IMR-90 (cell line): ENCODE measurements at regions not wholly inside any gene's neighbourhood (a gene's known extent, or its start where the extent isn't known, plus 50 kb on each side); places are given as distances from the start of the nearest gene placed in this dataset.

ENCODE experiments used
- ATAC-seq: fragments of 200-7000 bp; cut with Tn5 transposase; 2 replicates; pipeline ENCODE4 v1.9.1; 2020; ENCODE audit warnings: low read depth, mild to moderate bottlenecking, moderate library complexity
- BruUV-seq: library from RNA; stranded (reverse); fragments of 400-500 nt; replicated peaks from 2 replicates; lab custom pipeline; 2021; lab: Mats Ljungman, UMichigan
- CTCF ChIA-PET: fragments of 300-600 bp; formaldehyde crosslinking; extraction: SDS; loops from one replicate; lab custom pipeline; 2021; ENCODE audit warnings: antibody characterized with exemption; lab: Yijun Ruan, JAX
- POLR2A ChIA-PET: fragments of 300-600 bp; sonication (Branson Sonifier 250); formaldehyde crosslinking; loops from one replicate; lab custom pipeline; 2022; ENCODE audit warnings: antibody characterized with exemption; ENCODE audit not compliant: unreplicated experiment; lab: Charles Lee
- DNase-seq: peaks from one replicate; pipeline ENCODE4 v3.0.0; 2013
- H2AFZ ChIP-seq: replicated peaks from 2 replicates; pipeline ENCODE3; 2013; ENCODE audit warnings: low read length, mild to moderate bottlenecking; ENCODE audit not compliant: poor library complexity
- H2AK5ac ChIP-seq: 2 replicates; pipeline ENCODE4 v1.6.1; 2013; ENCODE audit warnings: low read depth, low read length, inconsistent platforms
- H2AK9ac ChIP-seq: replicated peaks from 2 replicates; pipeline ENCODE3; 2013; ENCODE audit warnings: mild to moderate bottlenecking, low read depth, low read length, moderate library complexity; ENCODE audit not compliant: poor library complexity
- H2BK120ac ChIP-seq: 2 replicates; pipeline ENCODE4 v1.6.1; 2013; ENCODE audit warnings: low read depth, low read length, inconsistent platforms
- H2BK15ac ChIP-seq: 3 replicates; pipeline ENCODE4 v1.6.1; 2013; ENCODE audit warnings: low read depth, low read length, inconsistent platforms
- H2BK20ac ChIP-seq: 2 replicates; pipeline ENCODE4 v1.6.1; 2013; ENCODE audit warnings: low read depth, mild to moderate bottlenecking, inconsistent platforms, low read length, moderate library complexity
- H2BK5ac ChIP-seq: 2 replicates; pipeline ENCODE4 v1.6.1; 2013; ENCODE audit warnings: mild to moderate bottlenecking, low read depth, low read length, inconsistent platforms; ENCODE audit not compliant: poor library complexity, severe bottlenecking
- H3K14ac ChIP-seq: replicated peaks from 2 replicates; pipeline ENCODE4 v1.6.1; 2013; ENCODE audit warnings: low read depth, low read length, inconsistent platforms
- H3K18ac ChIP-seq: 2 replicates; pipeline ENCODE4 v1.6.1; 2013; ENCODE audit warnings: low read depth, low read length, control low read depth
- H3K23ac ChIP-seq: 2 replicates; pipeline ENCODE4 v1.6.1; 2013; ENCODE audit warnings: low read depth, low read length, inconsistent platforms
- H3K27ac ChIP-seq: 2 replicates; pipeline ENCODE4 v1.5.1; 2013; ENCODE audit warnings: mild to moderate bottlenecking, control low read depth, low read length; ENCODE audit not compliant: insufficient read depth
- H3K27me3 ChIP-seq: 2 replicates; pipeline ENCODE4 v1.6.1; 2013; ENCODE audit warnings: low read length; ENCODE audit not compliant: control insufficient read depth, insufficient read depth
- H3K36me3 ChIP-seq: 2 replicates; pipeline ENCODE4 v1.6.1; 2013; ENCODE audit warnings: low read length, mixed read lengths; ENCODE audit not compliant: control insufficient read depth, insufficient read depth
- H3K4ac ChIP-seq: 2 replicates; pipeline ENCODE4 v1.6.1; 2013; ENCODE audit warnings: low read depth, low read length, inconsistent platforms
- H3K4me1 ChIP-seq: 2 replicates; pipeline ENCODE4 v1.6.1; 2013; ENCODE audit warnings: low read length, mixed read lengths; ENCODE audit not compliant: control insufficient read depth, insufficient read depth
- H3K4me2 ChIP-seq: 2 replicates; pipeline ENCODE4 v1.6.1; 2013; ENCODE audit warnings: low read depth, mild to moderate bottlenecking, control low read depth, low read length, moderate library complexity
- H3K4me3 ChIP-seq: 2 replicates; pipeline ENCODE4 v1.5.1; 2013; ENCODE audit warnings: low read depth, mild to moderate bottlenecking, control low read depth, low read length, moderate library complexity; ENCODE audit not compliant: insufficient read depth
- H3K56ac ChIP-seq: 2 replicates; pipeline ENCODE4 v1.6.1; 2013; ENCODE audit warnings: low read length, inconsistent platforms; ENCODE audit not compliant: insufficient read depth; ENCODE audit errors: extremely low read depth
- H3K79me1 ChIP-seq, 2 experiments: 2 replicates each; pipeline ENCODE4 v1.6.1; 2013; ENCODE audit warnings: low read length in 2 of 2, inconsistent platforms in 1 of 2, low read depth in 1 of 2
- H3K9ac ChIP-seq: 2 replicates; pipeline ENCODE4 v1.6.1; 2013; ENCODE audit warnings: low read depth, low read length, control low read depth
- H3K9me1 ChIP-seq: 2 replicates; pipeline ENCODE4 v1.6.1; 2013; ENCODE audit warnings: low read length, inconsistent platforms; ENCODE audit not compliant: insufficient read depth
- H3K9me3 ChIP-seq: 2 replicates; pipeline ENCODE4 v1.6.1; 2013; ENCODE audit warnings: low read length; ENCODE audit not compliant: control insufficient read depth, insufficient read depth
- H4K20me1 ChIP-seq: 2 replicates; pipeline ENCODE4 v1.6.1; 2013; ENCODE audit warnings: low read length, inconsistent platforms; ENCODE audit not compliant: insufficient read depth
- H4K5ac ChIP-seq: 2 replicates; pipeline ENCODE4 v1.6.1; 2013; ENCODE audit warnings: mild to moderate bottlenecking, low read depth, low read length, control low read depth
- H4K8ac ChIP-seq, 2 experiments: 2 replicates each; pipeline ENCODE4 v1.6.1; 2013; ENCODE audit warnings: low read depth in 2 of 2, low read length in 2 of 2, control low read depth in 1 of 2, inconsistent platforms in 1 of 2
- H4K91ac ChIP-seq: 2 replicates; pipeline ENCODE4 v1.6.1; 2013; ENCODE audit warnings: low read depth, low read length, inconsistent platforms; ENCODE audit not compliant: insufficient read depth
- BHLHE40 ChIP-seq: fragments of 150-350 bp; IDR thresholded peaks from 2 replicates; pipeline ENCODE4 v1.6.1; 2016; ENCODE audit warnings: mild to moderate bottlenecking, low read depth, low read length
- CEBPB ChIP-seq: IDR thresholded peaks from 2 replicates; pipeline ENCODE4 v1.6.1; 2012; ENCODE audit warnings: low read depth, low read length, improper control_type of control experiment
- CHD1 ChIP-seq: IDR thresholded peaks from 2 replicates; pipeline ENCODE4 v1.6.1; 2012; ENCODE audit warnings: low read depth, low read length, improper control_type of control experiment
- FOS ChIP-seq: fragments of 150-350 bp; IDR thresholded peaks from 2 replicates; pipeline ENCODE4 v1.6.1; 2016; ENCODE audit warnings: low read depth, low read length
- MAFK ChIP-seq: IDR thresholded peaks from 2 replicates; pipeline ENCODE4 v1.6.1; 2012; ENCODE audit warnings: low read depth, low read length, improper control_type of control experiment
- MAZ ChIP-seq: IDR thresholded peaks from 2 replicates; pipeline ENCODE4 v1.6.1; 2012; ENCODE audit warnings: low read depth, mild to moderate bottlenecking, low read length, improper control_type of control experiment, moderate library complexity, borderline replicate concordance
- MXI1 ChIP-seq: IDR thresholded peaks from 2 replicates; pipeline ENCODE4 v1.6.1; 2012; ENCODE audit warnings: low read depth, mild to moderate bottlenecking, low read length, moderate library complexity, borderline replicate concordance
- NFE2L2 ChIP-seq: fragments of 150-350 bp; IDR thresholded peaks from 2 replicates; pipeline ENCODE4 v1.6.1; 2016; ENCODE audit warnings: low read depth, mild to moderate bottlenecking, low read length
- RAD21 ChIP-seq: IDR thresholded peaks from 2 replicates; pipeline ENCODE4 v1.6.1; 2012; ENCODE audit warnings: low read length, improper control_type of control experiment
- RCOR1 ChIP-seq: IDR thresholded peaks from 2 replicates; pipeline ENCODE4 v1.6.1; 2012; ENCODE audit warnings: mild to moderate bottlenecking, low read length, improper control_type of control experiment; ENCODE audit not compliant: insufficient replicate concordance
- RFX5 ChIP-seq: IDR thresholded peaks from 2 replicates; pipeline ENCODE4 v1.8.0; 2012; ENCODE audit warnings: low read depth, mild to moderate bottlenecking, low read length, moderate library complexity
- SMC3 ChIP-seq: fragments of 150-350 bp; IDR thresholded peaks from 2 replicates; pipeline ENCODE4 v1.6.1; 2016; ENCODE audit warnings: low read depth, mild to moderate bottlenecking, antibody characterized with exemption, low read length, moderate library complexity
- USF2 ChIP-seq: fragments of 150-350 bp; IDR thresholded peaks from 2 replicates; pipeline ENCODE4 v1.6.1; 2017; ENCODE audit warnings: mild to moderate bottlenecking, antibody characterized with exemption, low read length, low read depth
- WGBS, 2 experiments: methylation state at CpG; one replicate each; pipeline versions ENCODE4 v1.1.5 to v1.1.7; 2013; ENCODE audit warnings: missing lambda C conversion rate in 2 of 2; ENCODE audit not compliant: insufficient read length in 1 of 2; ENCODE audit errors: extremely low coverage in 2 of 2; 5-methylcytosine and 5-hydroxymethylcytosine counted together
- dilution Hi-C: fragments of 300-500 bp; cut with HindIII; formaldehyde crosslinking; loops from one replicate; pipeline ENCODE4 v1.14.3; 2018; ENCODE audit warnings: low sequenced_read_pairs; ENCODE audit not compliant: unreplicated experiment
- in situ Hi-C: fragments of 300-500 bp; cut with MboI; formaldehyde crosslinking; loops from 3 replicates; pipeline ENCODE4 v1.14.3; 2019; ENCODE audit warnings: low sequenced_read_pairs, inconsistent platforms, mixed read lengths
- intact Hi-C: fragments of 100-400 bp; cut with micrococcal nuclease; formaldehyde crosslinking; loops from 2 replicates; pipeline ENCODE4 v1.10.0; 2022
- TF ChIP-seq, protein P1 (sequence below): fragments of 150-350 bp; IDR thresholded peaks from 2 replicates; pipeline ENCODE4 v1.6.1; 2016; ENCODE audit warnings: low read depth, mild to moderate bottlenecking, low read length, moderate library complexity, borderline replicate concordance
- TF ChIP-seq, protein P2 (sequence below): conservative IDR thresholded peaks from 2 replicates; pipeline ENCODE4 v1.5.1; 2012; ENCODE audit warnings: mild to moderate bottlenecking, low read depth, low read length, improper control_type of control experiment

DNA sequence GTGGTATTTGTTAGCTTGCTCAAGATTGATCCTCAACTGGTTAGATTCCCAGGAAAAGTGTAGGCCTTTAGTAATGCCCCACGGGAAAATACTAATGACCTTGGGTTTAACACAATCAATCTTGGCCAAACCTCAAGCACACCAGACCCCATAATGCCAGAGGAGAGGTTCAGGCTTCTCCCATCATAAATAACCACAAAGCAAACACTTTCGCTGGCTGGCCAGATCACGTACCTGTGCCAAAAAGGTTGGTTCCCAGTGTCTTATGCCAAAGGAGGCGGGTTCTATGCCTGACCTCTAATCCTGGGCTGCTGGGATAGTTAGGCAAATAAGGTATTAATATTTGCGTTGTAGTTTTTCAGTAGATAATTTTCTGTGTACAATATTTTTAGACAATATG, 379.2 kb upstream of the CDH18 start:
- Histone ChIP-seq H3K27ac (no peak overlapping the region), H3K4me1 (no peaks in the 10 kb centered on the region), H3K4me3 (no peak overlapping the region), H4K5ac (no peak overlapping the region), H2BK20ac (no peak overlapping the region), H3K79me1 (no peaks in the 10 kb centered on the region), H2AK9ac (no peak overlapping the region), H3K9ac (no peak overlapping the region), H2BK5ac (no peak overlapping the region), H2BK120ac (no peak overlapping the region), H4K8ac (no peak overlapping the region), H3K36me3 (no peaks in the 10 kb centered on the region), H3K14ac (no peak overlapping the region), H2BK15ac (no peak overlapping the region), H2AK5ac (no peak overlapping the region), H3K9me3 (peaks cover 2% of the 10 kb centered on the region; the same call in 1 of the 2 replicates), H4K20me1 (no peaks in the 10 kb centered on the region), H3K18ac (no peak overlapping the region), H3K27me3 (no peaks in the 10 kb centered on the region), H3K4ac (no peak overlapping the region), H3K4me2 (no peak overlapping the region), H3K23ac (no peak overlapping the region), H2AFZ (no peak overlapping the region), H3K9me1 (no peaks in the 10 kb centered on the region), H3K56ac (no peak overlapping the region), H4K91ac (no peak overlapping the region)
- DNase-seq (no peak), ATAC-seq (no peak)
- WGBS, 2 experiments, result no CpG with 5 or more reads among the region's 5 CpGs
- CTCF ChIA-PET, result interaction anchor here (0.6 kb wide), 1 partner anchor 10 kb away, joined by 4 read pairs; no protein-coding TSS in a partner anchor
- intact Hi-C loops (no loop called here), dilution Hi-C loops (no loop called here), in situ Hi-C loops (no loop called here)
- TF ChIP-seq FOS (no peak), NFE2L2 (no peak), RCOR1 (no peak), CEBPB (no peak), MXI1 (no peak), MAFK (no peak), MAZ (no peak), SMC3 (no peak), BHLHE40 (no peak), RFX5 (no peak), CHD1 (no peak), USF2 (no peak), RAD21 (no peak)
- TF ChIP-seq, protein P1, sequence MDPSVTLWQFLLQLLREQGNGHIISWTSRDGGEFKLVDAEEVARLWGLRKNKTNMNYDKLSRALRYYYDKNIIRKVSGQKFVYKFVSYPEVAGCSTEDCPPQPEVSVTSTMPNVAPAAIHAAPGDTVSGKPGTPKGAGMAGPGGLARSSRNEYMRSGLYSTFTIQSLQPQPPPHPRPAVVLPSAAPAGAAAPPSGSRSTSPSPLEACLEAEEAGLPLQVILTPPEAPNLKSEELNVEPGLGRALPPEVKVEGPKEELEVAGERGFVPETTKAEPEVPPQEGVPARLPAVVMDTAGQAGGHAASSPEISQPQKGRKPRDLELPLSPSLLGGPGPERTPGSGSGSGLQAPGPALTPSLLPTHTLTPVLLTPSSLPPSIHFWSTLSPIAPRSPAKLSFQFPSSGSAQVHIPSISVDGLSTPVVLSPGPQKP, result no peak
- TF ChIP-seq, protein P2, sequence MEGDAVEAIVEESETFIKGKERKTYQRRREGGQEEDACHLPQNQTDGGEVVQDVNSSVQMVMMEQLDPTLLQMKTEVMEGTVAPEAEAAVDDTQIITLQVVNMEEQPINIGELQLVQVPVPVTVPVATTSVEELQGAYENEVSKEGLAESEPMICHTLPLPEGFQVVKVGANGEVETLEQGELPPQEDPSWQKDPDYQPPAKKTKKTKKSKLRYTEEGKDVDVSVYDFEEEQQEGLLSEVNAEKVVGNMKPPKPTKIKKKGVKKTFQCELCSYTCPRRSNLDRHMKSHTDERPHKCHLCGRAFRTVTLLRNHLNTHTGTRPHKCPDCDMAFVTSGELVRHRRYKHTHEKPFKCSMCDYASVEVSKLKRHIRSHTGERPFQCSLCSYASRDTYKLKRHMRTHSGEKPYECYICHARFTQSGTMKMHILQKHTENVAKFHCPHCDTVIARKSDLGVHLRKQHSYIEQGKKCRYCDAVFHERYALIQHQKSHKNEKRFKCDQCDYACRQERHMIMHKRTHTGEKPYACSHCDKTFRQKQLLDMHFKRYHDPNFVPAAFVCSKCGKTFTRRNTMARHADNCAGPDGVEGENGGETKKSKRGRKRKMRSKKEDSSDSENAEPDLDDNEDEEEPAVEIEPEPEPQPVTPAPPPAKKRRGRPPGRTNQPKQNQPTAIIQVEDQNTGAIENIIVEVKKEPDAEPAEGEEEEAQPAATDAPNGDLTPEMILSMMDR, result no peak
- POLR2A ChIA-PET, result no interaction called here
- no TSS peak for BruUV-seq
